ENCODE measurements at regions not wholly inside any gene's neighbourhood (a gene's known extent, or its start where the extent isn't known, plus 50 kb on each side); places are given as distances from the start of the nearest gene placed in this dataset.

- ChIA-PET CTCF (interaction anchor here (1.3 kb wide), 1 partner anchor 13 kb away, joined by 3 read pairs; no protein-coding TSS in a partner anchor), POLR2A (no interaction called here)
- peaks cover 16% of the 10 kb centered on the region for H3K27me3 Mint-ChIP-seq
- H3K4me1 Mint-ChIP-seq (ENCODE audit: low read depth) = peaks cover 2% of the 10 kb centered on the region
- H3K36me3 Mint-ChIP-seq = no peaks in the 10 kb centered on the region
- H3K27ac Mint-ChIP-seq = no peak overlapping the region
- H3K9me3 Mint-ChIP-seq = no peaks in the 10 kb centered on the region
- H3K4me3 Mint-ChIP-seq = no peak overlapping the region
- intact Hi-C loops (cut with micrococcal nuclease) = no loop called here
- DNase-seq = no peak
Measured at GRCh38 chr1:200242110-200243041, 167.5 kb downstream of the ZNF281 start.

GRCh38 chr1:200240656-200241055 lies 169.2 kb downstream of the ZNF281 start:
- Mint-ChIP-seq H3K27me3 (peaks cover 19% of the 10 kb centered on the region), H3K4me3 (no peak overlapping the region), H3K9me3 (no peaks in the 10 kb centered on the region), H3K36me3 (no peaks in the 10 kb centered on the region), H3K4me1 (ENCODE audit: low read depth) (peaks cover 2% of the 10 kb centered on the region), H3K27ac (no peak overlapping the region)
- POLR2A ChIA-PET = no interaction called here
- DNase-seq = no peak
- CTCF ChIA-PET = no interaction called here
- intact Hi-C loops (cut with micrococcal nuclease) = no loop called here

GRCh38 chr1:200238311-200238710 lies 171.5 kb downstream of the ZNF281 start:
- H3K27me3 Mint-ChIP-seq = peaks cover 18% of the 10 kb centered on the region
- peaks cover 2% of the 10 kb centered on the region for H3K4me1 Mint-ChIP-seq (ENCODE audit: low read depth)
- no peaks in the 10 kb centered on the region for H3K9me3 Mint-ChIP-seq
- ChIA-PET CTCF (no interaction called here), POLR2A (no interaction called here)
- no peak overlapping the region for H3K4me3 Mint-ChIP-seq
- no peak overlapping the region for H3K27ac Mint-ChIP-seq
- intact Hi-C loops (cut with micrococcal nuclease) = no loop called here
- no peaks in the 10 kb centered on the region for H3K36me3 Mint-ChIP-seq
- DNase-seq = no peak

- ChIA-PET CTCF (interaction anchor here (0.7 kb wide), 1 partner anchor 634 kb away, joined by 4 read pairs; no protein-coding TSS in a partner anchor), POLR2A (no interaction called here)
- no peaks in the 10 kb centered on the region for H3K36me3 Mint-ChIP-seq
- intact Hi-C loops (cut with micrococcal nuclease) = no loop called here
- H3K27ac Mint-ChIP-seq = no peak overlapping the region
- H3K4me3 Mint-ChIP-seq = no peak overlapping the region
- peaks cover 14% of the 10 kb centered on the region for H3K27me3 Mint-ChIP-seq
- H3K4me1 Mint-ChIP-seq (ENCODE audit: low read depth) = peaks cover 2% of the 10 kb centered on the region
- no peaks in the 10 kb centered on the region for H3K9me3 Mint-ChIP-seq
- DNase-seq = no peak
Measured at GRCh38 chr1:200237066-200237465, 172.8 kb downstream of the ZNF281 start.

- ChIA-PET CTCF (no interaction called here), POLR2A (no interaction called here)
- no peak for DNase-seq
- H3K4me1 Mint-ChIP-seq (ENCODE audit: low read depth) = no peaks in the 10 kb centered on the region
- H3K27ac Mint-ChIP-seq = no peak overlapping the region
- intact Hi-C loops (cut with micrococcal nuclease) = no loop called here
- H3K27me3 Mint-ChIP-seq = peaks cover 9% of the 10 kb centered on the region
- no peaks in the 10 kb centered on the region for H3K36me3 Mint-ChIP-seq
- H3K4me3 Mint-ChIP-seq = no peak overlapping the region
- no peaks in the 10 kb centered on the region for H3K9me3 Mint-ChIP-seq
Measured at GRCh38 chr1:200234938-200235337, 174.9 kb downstream of the ZNF281 start.

- no peak overlapping the region for H3K4me3 Mint-ChIP-seq
- H3K36me3 Mint-ChIP-seq = no peaks in the 10 kb centered on the region
- no peak for DNase-seq
- ChIA-PET POLR2A (no interaction called here), CTCF (no interaction called here)
- H3K4me1 Mint-ChIP-seq (ENCODE audit: low read depth) = no peaks in the 10 kb centered on the region
- H3K27me3 Mint-ChIP-seq = peaks cover 9% of the 10 kb centered on the region
- no peaks in the 10 kb centered on the region for H3K9me3 Mint-ChIP-seq
- intact Hi-C loops (cut with micrococcal nuclease) = no loop called here
- H3K27ac Mint-ChIP-seq = no peak overlapping the region
Measured at GRCh38 chr1:200233393-200233792, 176.4 kb downstream of the ZNF281 start.

- intact Hi-C loops (cut with micrococcal nuclease) = no loop called here
Measured at GRCh38 chr1:200231787-200232231, 178.0 kb downstream of the ZNF281 start.

GRCh38 chr1:200230671-200231070 lies 179.2 kb downstream of the ZNF281 start:
- intact Hi-C loops (cut with micrococcal nuclease) = no loop called here
- no peak overlapping the region for H3K4me3 Mint-ChIP-seq
- ChIA-PET CTCF (interaction anchor here (1.1 kb wide), 1 partner anchor 23 kb away, joined by 3 read pairs; no protein-coding TSS in a partner anchor), POLR2A (no interaction called here)
- no peaks in the 10 kb centered on the region for H3K9me3 Mint-ChIP-seq
- DNase-seq = no peak
- H3K27me3 Mint-ChIP-seq = no peaks in the 10 kb centered on the region
- no peaks in the 10 kb centered on the region for H3K36me3 Mint-ChIP-seq
- peaks cover 14% of the 10 kb centered on the region for H3K4me1 Mint-ChIP-seq (ENCODE audit: low read depth)
- no peak overlapping the region for H3K27ac Mint-ChIP-seq

More at GRCh38 chr1:200231787-200232231, 178.0 kb downstream of the ZNF281 start:
- no peak overlapping the region for H3K27ac Mint-ChIP-seq
- POLR2A ChIA-PET = no interaction called here
- no peak overlapping the region for H3K4me3 Mint-ChIP-seq
- no peak for DNase-seq
- CTCF ChIA-PET = interaction anchor here (1.1 kb wide), 1 partner anchor 22 kb away, joined by 3 read pairs; no protein-coding TSS in a partner anchor
- peaks cover 3% of the 10 kb centered on the region for H3K4me1 Mint-ChIP-seq (ENCODE audit: low read depth)
- H3K9me3 Mint-ChIP-seq = no peaks in the 10 kb centered on the region
- no peaks in the 10 kb centered on the region for H3K36me3 Mint-ChIP-seq
- H3K27me3 Mint-ChIP-seq = peaks cover 5% of the 10 kb centered on the region

GRCh38 chr1:200228486-200228885 lies 181.3 kb downstream of the ZNF281 start:
- Mint-ChIP-seq H3K4me3 (no peak overlapping the region), H3K27me3 (no peaks in the 10 kb centered on the region), H3K36me3 (no peaks in the 10 kb centered on the region), H3K9me3 (no peaks in the 10 kb centered on the region), H3K27ac (no peak overlapping the region), H3K4me1 (ENCODE audit: low read depth) (peaks cover 19% of the 10 kb centered on the region)
- POLR2A ChIA-PET = no interaction called here
- intact Hi-C loops (cut with micrococcal nuclease) = no loop called here
- DNase-seq = no peak
- CTCF ChIA-PET = no interaction called here

- H3K27me3 Mint-ChIP-seq = no peaks in the 10 kb centered on the region
- DNase-seq = no peak
- H3K27ac Mint-ChIP-seq = no peak overlapping the region
- no peaks in the 10 kb centered on the region for H3K36me3 Mint-ChIP-seq
- ChIA-PET CTCF (no interaction called here), POLR2A (no interaction called here)
- no peak overlapping the region for H3K4me3 Mint-ChIP-seq
- H3K9me3 Mint-ChIP-seq = no peaks in the 10 kb centered on the region
- H3K4me1 Mint-ChIP-seq (ENCODE audit: low read depth) = peaks cover 19% of the 10 kb centered on the region
- intact Hi-C loops (cut with micrococcal nuclease) = no loop called here
Measured at GRCh38 chr1:200228081-200228480, 181.8 kb downstream of the ZNF281 start.

Data from activated CD4-positive, alpha-beta memory T cell treated with anti-CD3 and anti-CD28 coated beads for 36 hours (primary cell).